HG03060 (cell line): ENCODE measurements at regions not wholly inside any gene's neighbourhood (a gene's known extent, or its start where the extent isn't known, plus 50 kb on each side); places are given as distances from the start of the nearest gene placed in this dataset.
A peak's percentile ranks its signal among the peaks of the same experiment; 100 is the strongest.
"Not testable (repeated sequence)": the region's sequence is repeated elsewhere in the genome, so short reads cannot be mapped to it uniquely, and the experiment has no call there.

Experiments used
- ATAC-seq: cut with Tn5 transposase; IDR thresholded peaks from one replicate; pipeline ENCODE4 v1.9.1; 2021; ENCODE audit warnings: low read depth, moderate number of reproducible peaks; ENCODE audit not compliant: unreplicated experiment

DNA sequence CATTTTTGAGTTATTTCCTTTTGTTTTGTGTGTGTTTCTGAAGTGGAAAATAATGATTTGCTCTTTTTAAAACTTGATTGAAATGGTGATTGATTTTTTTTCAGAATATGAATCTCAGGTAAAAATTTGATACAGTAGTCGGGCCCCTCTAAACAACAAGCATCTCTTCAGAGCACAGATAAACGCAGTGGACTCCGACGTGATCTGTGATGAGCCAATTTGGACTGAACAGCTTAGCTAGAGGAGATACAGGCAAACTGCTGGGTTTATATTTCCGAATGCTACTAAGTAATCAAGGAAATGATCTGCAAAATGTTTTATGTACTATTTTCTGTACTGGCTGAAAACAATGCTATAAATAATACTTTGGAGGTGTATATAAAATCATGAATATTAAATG lies 705.7 kb upstream of the RGS18 start:
- ATAC-seq: no peak

DNA sequence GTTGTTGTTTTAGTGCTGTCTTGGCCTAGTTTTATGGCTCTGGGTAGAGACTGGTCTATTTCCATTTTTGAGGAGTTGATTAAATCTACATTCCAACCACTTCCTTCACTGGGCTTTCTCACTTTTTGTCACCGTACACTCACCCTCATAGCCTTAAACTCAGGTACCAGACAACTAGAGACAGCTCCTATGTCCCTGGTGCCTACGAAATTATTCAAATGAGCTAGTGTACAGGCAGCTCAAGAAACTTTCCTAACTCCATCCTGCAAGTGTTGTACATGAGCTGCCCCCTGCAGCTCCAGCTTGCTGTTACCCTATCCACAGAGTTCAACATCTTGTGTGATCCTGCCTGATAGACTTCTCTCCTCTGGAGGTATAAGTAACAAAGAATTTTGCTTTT lies 704.8 kb upstream of the RGS18 start:
- ATAC-seq: no peak

DNA sequence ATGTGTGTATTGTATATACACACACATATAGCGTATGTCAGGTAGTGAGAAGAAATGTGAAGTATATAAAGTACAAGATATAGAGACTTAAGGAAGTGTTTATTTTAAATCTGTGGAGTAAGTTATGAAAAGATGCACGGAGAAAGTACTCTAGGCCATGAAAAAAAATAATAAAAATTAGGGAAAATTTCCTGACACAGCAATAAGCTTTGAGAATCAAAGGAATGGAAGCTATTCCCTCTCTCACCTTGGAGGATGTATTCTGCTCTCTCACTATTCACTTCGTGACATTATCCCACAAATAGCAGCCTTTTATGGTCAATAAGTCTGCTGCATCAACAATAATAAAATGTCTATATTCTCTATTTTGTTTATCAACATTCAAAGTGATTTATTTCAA lies 700.4 kb upstream of the RGS18 start:
- no peak for ATAC-seq

DNA sequence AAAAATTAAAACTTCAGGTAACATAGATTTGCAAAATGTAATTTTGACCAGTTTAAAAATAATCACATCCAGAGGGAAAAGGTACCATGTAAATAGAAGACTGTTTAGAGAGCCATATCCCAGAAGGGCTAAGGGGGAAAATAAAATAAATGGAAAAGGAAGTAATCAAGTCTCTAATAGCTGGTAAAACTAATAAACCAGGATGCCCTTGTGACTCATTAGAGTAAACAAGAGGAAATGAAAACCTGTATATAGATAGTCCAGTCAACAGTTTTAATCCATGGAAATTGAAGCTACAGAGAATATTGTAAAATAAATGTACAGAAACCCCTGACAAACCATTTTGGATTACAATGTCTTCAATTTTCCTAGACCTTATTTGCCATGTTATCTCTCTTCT lies 698.0 kb upstream of the RGS18 start:
- ATAC-seq: no peak

DNA sequence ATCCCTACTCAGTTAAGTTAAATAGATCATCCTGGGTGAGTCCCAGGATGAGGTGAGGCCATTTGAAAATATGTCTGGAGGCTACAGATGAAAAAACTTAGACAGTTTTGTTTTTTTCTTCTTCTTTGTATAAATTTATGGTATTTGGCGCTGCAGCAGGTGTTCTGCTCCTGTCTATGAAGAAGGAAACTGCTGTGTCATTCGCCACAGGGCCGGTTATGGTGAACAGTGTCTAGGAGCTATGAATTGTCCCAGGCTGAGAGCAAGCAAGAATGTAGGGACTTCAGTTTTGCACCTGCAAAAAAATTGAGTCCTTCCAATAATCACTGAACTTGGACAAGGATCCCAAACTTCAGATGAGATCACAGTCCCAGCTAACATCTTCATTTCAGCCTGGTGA lies 674.3 kb upstream of the RGS18 start:
- ATAC-seq: no peak

DNA sequence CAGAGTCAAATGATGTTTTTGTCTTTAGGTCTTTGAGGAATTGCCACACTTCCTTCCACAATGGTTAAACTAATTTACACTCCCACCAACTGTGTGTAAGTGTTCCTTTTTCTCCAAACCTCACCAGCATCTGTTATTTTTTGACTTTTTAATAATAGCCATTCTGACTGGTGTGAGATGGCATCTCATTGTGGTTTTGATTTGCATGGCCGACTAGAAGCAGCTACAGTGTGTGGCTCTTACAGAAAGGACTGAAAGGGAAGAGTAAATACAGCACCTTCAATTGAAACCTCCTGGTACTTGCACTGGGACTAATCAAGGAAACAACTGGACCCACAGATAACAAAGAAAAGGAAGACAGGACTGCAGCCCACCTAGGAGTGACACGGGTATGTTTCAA lies 668.0 kb upstream of the RGS18 start:
- no peak for ATAC-seq

DNA sequence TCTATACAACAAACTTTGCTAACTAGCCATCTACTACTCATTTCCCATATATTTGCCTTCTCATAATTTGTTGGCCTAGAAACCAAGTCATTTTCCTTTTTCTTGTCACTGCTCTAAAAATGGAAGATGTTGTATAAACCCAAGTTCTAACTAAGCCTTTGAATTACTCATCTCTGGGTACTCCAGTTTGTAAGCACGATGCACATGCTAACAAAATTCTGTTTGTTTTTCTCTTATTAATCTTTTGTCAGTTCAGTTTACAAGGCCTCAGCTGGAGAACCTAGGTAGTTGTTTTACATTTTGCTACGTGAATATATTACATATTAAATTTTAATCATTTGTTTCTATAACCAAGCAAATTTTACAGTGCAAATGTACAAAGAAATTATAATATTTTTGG lies 663.2 kb upstream of the RGS18 start:
- ATAC-seq: no peak

DNA sequence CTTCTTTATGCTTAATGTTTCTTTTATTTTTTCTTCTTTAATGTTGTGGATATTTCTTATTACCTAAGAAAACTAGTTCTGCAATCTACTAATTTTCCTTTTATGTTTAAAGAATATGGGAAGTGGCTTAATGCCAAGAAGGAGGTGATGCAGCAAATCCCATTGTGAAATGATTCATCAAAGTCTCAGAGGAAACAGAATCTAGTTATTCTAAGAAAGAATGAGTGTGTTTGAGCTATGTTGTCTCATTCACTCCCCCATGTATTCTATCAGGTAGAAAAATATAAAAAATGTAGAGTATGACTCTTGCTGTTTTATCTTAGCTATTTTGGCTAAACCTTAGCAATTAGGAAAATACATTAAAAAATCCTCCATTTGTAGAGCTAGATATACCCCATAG lies 659.9 kb upstream of the RGS18 start:
- no peak for ATAC-seq

DNA sequence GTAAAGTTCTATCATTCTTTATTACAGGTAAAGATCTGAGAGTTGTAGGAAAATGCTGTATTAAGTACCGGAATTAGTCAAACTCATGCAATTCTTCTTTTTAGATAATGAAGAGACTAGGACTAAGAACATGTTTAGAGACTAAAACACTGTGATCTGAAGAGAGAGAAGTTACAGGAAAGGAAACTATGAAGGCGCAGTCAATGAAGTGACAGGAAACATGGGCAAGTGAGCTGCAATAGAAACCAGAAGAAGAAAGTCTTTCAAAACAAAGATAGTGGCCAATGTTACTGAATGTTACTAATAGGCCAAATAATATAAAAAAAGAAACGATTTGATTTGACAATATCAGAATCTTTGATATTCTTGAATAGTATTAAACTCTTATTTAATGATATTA lies 659.4 kb upstream of the RGS18 start:
- no peak for ATAC-seq

DNA sequence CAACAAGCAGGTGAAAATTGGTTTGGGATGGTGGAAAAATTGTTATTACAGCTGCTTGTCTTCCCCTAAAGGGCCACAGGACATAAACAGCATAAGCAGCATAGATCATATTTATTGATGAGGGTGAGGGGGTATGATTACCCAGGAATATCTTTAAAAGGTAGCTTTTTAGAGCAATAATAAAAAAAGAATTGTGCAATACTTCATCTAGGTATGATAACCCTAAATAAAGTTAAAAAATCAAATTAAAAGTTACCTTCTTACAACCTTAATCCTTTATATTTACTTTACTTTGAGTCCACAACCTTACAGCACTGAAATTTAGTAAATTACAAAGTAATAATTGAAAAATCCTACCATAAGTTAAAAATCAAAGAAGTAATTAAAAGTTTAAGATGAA lies 653.3 kb upstream of the RGS18 start:
- ATAC-seq: no peak

DNA sequence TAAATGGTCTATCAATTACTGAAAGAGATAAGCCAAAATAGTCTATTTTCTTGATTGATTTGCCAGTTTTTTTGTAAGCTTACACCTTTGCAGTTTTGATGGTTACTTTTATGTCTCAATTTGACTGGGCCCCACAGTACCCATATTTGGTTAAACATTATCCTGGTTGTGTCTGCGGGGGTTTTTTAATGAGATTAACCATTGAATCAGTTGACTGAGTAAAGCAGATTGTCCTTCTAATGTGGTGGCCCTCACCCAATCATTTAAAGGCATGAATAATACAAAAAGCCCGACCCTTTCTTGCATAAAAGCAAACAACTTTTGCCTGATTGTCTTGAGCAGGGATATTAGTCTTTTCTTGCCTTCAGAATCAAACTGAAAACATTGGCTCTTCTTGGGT lies 650.0 kb upstream of the RGS18 start:
- no peak for ATAC-seq

DNA sequence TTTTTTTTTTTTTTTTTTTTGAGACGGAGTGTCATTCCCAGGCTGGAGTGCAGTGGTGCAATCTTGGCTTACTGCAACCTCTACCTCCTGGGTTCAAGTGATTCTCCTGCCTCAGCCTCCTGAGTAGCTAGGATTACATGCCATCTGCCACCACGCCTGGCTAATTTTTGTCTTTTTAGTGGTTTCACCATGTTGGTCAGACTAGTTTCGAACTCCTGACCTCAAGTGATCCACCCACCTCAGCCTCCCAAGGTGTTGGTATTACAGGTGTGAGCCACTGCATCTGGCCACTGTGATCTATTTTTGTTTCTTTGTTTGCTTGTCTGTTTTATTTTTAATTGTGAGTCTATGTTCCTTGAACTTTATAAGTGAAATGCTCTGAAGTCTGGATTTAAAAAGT lies 646.8 kb upstream of the RGS18 start:
- ATAC-seq: peak; percentile 44

DNA sequence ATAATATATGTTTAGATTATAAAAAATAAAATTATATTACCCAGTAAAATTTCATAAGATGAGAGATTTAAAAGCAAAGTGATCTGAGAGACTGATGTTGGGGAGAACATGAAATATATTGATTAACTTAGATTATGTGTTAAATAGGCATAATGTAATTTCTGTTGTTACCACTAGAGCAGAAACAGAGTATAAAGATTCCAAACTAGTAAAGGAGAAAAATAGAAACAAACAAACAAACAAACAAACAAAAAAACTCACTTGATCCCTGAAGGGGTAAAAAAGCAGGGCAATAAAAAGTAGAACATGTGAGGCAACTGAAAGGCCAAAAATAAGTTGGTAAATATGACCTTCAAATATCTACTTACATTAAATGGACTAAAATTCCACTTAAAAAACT lies 640.4 kb upstream of the RGS18 start:
- no peak for ATAC-seq

DNA sequence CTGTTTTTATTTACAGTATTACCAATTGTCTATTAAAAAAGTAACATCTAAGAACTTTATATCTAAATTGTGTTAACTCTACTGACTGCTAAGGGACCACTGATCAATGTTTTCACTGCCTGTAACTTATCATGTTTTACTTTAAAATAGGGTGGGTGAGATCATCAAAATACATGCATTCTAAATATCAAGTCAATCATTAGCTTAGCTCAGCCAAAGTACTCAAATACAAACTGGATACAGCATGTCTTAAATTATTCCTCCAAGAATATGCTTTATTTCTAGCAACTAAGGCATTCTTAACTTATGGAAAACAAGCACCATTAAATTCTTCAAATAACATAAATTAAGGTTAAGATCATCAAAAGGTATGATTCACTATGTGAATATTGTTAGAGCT lies 638.7 kb upstream of the RGS18 start:
- no peak for ATAC-seq

DNA sequence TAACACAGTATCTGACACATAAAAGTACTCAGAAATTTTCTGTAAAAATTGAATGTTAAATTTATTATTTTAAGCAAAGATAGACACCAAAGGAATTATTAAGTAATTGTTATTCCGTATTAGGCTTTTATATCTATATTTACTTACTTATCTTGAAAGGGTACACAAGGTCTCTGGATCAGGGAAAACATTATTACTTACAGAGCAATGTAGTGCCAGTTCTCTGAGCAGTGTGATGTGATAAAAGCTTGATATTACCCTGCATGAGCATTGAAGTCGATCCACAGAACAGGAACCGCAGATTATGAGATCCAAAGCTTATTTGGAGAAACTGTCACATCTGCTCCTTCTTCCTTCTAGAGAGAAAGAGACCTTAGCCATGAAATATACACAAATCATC lies 637.9 kb upstream of the RGS18 start:
- no peak for ATAC-seq

DNA sequence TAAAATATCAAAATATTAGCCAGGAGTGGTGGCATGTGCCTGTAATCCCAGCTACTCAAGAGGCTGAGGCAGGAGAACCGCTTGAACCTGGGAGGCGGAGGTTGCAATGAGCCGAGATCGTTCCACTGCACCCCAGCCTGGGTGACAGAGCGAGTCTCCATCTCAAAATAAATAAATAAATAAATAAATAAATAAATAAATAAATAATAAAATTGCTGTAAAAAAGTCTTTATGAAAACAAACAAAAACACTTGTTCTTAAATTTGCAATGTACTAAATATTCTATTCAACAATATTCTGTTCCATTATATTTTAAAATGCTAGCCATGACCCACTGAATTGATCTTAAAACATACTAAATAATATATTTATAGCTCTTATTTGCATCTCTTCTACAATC lies 632.3 kb upstream of the RGS18 start:
- ATAC-seq: not testable (repeated sequence)

DNA sequence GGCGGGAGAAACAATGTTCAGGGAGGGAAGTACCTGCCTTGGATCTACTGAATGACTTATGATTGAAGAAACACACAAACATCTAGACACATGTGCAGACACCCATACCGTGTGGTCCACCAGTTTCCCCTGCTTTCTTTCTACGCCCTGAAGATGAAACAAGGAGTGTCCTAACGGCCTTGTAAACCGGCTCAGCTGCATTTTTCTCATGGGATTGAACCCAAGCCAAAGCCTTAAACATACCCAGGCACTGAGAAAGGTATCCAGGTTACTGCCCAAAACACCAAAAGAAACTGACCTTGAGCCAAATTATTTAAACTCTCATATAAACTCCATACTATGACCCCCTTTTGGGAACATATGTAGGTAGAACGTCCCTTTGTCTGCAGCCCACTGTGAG lies 630.0 kb upstream of the RGS18 start:
- ATAC-seq: no peak

DNA sequence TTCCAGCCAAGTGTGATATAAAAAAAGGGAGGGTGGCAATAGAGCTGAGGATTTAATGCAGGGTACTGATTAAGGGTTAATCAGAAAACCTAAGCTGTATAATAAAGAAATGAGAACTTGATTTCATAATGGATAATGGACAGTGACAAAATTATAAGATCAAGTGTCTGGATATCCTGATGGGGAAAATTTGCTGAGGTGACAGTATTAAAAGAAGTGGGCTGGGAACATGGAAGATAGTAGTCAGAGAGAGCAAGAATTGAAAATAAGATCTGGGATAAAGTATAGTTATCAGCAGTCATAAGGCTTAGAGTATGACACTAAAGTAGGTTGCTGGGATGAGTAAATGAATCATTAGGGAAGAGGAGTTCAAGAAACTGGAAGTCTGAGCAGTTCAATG lies 627.3 kb upstream of the RGS18 start:
- no peak for ATAC-seq

DNA sequence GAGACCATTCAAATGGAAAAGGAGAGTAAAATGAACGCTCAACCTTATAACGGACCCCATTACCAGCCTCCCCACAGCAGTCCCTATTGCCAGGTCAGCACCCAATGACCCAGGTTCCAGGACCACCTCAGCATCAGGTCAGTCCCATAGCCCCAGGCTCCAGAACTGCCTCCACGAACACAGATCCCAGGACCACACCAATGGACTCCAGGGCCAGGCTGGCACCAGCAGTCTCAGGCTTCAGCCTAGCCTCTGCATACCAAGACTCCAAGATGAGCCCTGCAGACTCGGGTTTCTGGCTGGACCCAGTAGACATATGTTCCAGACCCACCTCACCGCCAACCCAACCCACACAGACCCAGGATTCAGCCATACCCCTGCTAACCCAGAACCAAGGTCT lies 625.0 kb upstream of the RGS18 start:
- ATAC-seq: no peak

DNA sequence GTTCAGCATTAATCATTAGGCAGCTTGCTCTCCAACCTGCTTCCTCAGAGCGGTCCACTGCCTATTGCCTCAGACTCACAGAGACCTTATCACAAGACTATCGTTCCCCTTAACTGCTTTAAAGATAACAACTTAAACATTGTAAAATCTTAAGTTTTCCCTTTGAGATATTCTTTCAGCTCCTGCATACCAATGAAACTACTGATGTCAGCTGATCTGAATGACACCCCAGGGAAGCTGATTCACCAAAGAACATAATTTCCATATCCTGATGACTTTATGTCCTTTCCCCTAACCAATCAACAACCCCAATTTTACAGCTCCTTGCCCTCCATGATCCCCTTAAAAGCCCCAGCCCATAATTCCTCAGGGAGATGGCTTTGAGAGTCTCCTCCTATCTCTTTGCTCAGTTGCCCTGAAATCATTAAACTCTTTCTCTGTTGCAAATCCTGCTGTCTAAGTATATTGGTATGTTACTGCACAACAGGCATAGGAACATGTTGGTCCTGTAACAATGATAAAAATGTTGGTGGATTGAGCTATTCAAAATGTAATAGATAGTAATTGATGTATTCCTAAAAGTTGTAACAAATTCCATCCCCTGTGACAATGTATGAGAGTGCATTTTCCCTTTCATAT lies 621.4 kb upstream of the RGS18 start:
- no peak for ATAC-seq

DNA sequence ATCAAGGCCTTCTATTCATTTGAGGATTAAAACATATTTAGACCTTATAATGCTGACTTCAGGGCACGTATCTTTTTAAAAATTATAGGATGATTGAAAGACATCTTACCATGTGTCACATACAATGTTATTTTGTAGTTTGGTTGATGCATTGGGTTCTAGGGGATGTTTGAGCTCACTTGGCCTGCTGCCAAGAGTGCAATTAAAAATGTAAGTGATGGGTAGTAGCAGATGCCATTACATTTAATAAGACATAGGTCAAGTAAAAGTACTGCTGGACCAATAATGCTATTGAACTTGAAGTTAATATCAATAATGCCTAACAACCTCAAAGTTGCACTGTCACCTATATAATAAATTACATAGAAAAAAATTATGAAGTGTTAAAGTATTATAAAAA lies 616.5 kb upstream of the RGS18 start:
- no peak for ATAC-seq

DNA sequence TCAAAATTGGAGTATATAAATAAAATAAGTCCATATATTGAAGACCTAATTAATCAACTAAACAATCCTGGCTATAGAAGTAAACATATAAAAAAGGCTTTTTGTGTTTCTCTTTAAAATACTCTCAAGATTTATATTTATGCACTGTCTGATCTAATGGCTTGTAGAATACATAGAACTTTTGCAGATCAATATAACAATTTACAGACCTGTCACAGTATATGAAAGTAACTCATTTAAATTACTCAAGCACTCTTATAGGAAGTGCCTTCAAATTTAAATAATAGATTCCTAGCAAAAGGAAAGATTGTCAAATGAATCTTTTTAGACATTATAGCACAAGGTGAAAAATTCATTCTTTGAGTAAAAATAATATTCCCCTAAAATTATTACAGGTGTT lies 615.8 kb upstream of the RGS18 start:
- no peak for ATAC-seq

DNA sequence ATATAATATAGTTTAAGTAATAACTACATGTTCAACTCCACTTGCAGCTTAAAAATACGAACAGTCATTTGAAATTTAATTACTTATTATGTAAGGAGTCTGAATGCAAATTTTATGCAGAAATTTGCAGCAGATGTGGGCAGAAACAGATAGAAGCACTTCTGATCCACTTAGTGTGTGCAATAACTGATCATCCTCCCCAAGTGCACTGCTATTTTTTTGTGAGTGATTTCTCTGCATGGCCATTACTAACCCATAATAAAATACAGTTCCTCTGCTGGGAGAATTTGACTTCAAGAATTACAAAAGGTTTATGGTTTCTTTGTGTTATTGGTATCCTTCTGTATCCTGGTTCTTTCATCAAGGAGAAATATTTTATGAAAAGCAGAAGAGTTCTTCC lies 611.5 kb upstream of the RGS18 start:
- no peak for ATAC-seq
